HG03159 (cell line): ENCODE measurements at regions not wholly inside any gene's neighbourhood (a gene's known extent, or its start where the extent isn't known, plus 50 kb on each side); places are given as distances from the start of the nearest gene placed in this dataset.
"Not testable (repeated sequence)": the region's sequence is repeated elsewhere in the genome, so short reads cannot be mapped to it uniquely, and the experiment has no call there.

Source experiments
- ATAC-seq: cut with Tn5 transposase; IDR thresholded peaks from one replicate; pipeline ENCODE4 v1.9.1; 2021; ENCODE audit warnings: mild to moderate bottlenecking, moderate library complexity; ENCODE audit not compliant: unreplicated experiment

DNA sequence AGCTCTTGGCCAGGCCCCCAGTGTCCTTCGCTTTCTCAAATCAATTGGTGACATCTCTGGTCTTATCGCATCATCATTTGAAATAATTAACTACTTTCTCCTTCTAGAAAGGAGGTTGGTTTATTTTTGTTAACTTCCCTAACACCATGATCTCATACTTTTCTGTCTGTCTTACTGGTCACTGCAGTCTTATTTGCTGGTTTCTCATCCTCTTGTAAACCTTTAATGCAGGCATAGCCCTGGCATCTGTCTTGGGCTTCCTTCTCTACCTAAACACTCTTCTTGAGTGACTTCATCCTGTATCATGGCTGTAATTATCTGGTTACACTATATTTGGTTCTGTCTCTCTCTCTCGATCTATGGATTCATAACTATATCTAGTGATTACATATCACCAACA lies 152.8 kb downstream of the CYSLTR2 start:
- ATAC-seq, result no peak

DNA sequence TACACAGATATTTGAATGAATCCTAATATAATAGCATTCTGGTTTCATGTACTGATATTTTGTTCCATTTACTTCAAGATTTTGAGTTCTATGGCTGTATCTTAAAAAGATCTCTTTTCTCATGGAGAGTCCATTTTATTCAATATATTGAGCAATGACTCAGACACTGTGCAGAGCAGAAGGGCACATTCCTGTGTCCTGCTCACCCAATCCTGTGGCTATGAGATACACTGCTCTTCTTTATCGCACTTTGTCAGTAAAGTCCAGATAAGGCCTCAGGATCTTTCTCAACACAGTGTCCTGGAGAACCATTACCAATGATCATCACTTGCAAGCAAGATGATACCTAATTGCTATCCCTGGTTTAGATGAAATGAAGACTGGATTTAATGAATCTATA lies 155.0 kb downstream of the CYSLTR2 start:
- no peak for ATAC-seq

DNA sequence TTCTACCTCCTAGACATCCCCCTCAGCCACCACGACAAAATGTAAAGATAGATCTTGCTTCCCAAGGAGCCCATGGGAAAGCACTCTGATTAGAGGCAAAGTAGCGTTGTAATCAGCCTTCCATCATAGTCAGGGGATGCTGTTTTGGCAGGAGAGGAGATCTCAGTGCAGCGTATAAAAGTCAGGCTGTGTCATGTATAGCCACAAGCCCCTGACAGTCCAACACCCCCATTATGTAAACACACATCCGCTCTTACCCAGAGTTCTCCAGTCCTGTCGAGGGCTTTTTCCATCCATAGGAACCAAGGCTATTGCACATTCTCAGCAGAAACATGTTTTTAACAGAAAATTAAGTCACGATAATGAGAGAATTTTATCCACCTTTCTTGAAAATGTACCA lies 156.3 kb downstream of the CYSLTR2 start:
- no peak for ATAC-seq

DNA sequence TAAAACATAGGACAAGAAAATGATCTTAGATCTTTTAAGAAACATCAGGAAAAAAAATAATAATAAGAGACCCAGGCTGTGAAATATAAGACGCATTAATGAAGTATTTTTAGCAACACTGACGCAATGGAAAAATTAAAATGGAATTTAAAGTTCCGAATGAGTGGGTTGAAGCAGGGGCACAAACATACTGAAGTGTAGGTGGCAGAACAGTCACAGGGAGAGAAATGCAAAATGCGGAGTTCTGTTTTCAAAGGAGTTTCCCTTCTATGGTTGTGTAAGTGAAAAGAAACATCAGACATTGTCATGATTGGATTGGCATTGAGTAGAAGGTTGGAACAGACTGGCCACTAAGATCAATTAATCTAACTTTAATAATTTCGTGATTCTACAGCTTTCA lies 159.8 kb downstream of the CYSLTR2 start:
- no peak for ATAC-seq

DNA sequence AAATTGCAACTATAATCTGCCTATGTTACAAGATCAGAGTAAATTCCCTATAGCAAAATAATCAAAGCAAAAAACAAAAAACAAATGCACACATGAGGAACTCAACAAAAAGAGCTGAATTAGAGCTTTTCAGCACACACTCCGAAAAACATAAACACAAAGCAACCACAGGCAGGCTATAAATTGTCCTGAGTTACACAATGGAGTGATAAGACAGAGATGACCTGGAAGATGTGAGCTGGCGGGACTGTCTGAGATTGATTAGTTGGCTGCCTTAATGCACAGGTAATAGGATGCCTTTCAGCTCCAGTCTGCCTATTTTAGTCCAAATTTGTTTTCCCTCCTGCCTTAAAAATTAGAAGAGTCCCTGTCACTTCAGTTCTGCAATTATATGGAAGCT lies 159.0 kb upstream of the FNDC3A start:
- ATAC-seq, result no peak

DNA sequence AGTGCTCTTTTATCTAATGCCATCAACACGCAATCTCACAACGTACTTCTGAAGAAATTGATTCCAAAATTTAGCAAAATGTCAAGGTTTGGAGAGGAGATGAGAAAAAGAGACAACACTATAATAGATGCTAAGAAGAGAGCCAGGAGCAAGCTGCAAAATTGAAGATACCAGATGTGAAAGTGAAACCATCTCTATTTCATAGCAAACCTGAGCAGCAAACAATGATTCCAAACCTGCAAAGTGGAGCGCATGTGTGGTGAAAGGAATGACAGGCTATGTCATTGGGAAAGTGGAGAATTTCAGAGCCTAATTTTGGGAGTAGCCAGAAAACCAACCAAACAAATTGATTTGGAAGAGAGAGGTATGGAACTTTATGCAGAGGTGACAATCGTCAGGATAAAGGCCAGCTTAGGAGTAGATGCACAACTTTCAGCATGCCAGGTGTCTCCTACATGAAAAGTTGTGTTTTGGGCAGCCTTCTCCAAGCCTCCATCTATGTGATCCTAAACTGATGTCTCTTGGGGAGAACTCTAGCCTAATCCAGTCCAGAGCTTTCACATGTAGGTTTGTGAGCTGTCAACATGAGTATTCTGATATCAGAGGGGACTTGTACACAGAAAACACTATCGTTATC lies 158.4 kb upstream of the FNDC3A start:
- no peak for ATAC-seq

DNA sequence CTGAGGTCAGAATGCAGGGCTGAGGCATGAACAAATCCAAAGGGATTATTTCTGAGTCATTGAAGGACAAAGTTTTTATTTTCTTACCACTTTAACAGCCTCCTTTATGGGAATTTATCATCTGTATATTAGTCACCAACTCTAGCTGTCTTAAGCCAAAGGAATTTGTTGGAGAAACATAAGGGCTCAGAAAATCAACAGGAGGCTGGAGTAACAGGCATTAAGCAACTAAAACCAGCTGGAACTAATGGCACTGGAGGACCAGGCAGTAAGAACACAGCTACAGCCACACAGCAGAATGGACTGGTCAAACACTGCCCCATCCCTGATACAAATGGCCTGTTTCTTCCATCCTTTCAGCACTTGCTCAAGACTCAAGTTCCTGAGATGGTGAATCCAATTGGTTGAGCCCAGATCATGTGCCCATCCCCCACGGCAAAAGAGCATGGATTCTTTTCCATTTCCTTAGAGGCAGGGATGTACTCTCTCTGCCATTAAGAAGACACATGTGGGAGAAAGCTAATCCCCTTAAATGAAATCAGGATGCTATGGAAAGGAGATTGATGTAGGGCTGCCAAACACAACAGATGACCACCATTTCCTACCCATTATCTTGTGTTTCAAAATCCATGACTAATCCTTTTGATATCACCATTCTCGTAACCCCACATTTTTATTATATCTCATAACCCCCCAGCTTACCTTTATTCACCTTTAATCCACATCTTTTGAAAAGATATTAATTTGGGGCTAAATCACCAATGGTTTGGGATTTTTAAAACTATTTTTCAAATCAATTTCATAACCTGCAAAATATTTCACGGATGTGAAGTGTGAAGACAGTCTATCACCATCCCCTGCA lies 157.0 kb upstream of the FNDC3A start:
- no peak for ATAC-seq

DNA sequence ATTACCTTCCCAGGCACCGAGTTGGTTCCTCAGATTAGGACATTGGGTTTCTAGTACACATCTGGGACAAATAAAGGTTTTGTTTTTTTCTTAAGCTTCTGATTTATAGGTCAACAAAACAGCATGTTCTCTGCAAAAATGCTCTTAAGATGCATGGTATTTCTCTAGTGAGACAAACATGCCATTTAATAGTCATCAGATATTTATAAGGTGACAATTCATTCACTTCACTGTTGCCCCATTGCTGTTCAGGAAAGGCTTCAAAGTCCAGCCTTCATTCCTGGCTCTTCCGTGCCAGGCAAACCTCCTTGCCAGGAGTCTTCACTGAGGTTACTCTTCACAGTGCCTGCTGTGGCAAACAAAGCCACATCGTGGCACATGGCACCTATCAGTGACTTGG lies 156.3 kb upstream of the FNDC3A start:
- ATAC-seq, result no peak

DNA sequence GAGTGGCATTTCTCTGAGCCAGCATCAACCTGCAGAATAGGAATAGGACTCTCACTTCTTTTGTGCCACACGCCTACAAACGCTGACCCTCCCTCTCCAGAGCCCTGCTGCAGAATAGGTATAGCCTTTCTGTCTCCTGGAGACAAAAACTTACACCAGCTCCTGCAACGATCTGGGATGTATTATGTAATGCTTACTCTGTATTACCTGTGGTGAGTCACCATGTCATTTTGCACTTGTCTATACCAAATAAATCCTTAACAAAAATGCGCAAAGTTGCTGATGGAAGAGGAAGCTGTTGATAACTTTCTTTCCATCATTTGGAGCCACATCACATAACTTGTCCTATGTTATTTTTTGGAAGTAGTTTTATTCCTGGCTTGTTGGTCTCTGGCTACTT lies 155.8 kb upstream of the FNDC3A start:
- no peak for ATAC-seq

DNA sequence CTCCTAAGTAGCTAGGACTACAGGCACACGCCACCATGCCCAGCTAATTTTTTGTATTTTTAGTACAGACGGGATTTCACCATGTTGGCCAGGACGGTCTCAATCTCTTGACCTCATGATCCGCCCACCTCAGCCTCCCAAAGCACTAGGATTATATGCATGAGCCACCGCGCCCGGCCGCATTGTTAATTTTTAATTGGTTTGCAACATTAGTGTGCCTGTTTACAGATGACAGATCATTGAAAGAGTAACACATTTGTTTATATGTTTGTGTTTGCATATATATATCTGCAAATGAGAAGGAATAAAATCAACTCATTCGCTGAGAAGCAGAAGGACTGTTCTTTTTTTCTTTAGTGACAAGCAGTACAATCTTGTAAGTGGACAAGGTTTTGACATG lies 152.2 kb upstream of the FNDC3A start:
- not testable (repeated sequence) for ATAC-seq

DNA sequence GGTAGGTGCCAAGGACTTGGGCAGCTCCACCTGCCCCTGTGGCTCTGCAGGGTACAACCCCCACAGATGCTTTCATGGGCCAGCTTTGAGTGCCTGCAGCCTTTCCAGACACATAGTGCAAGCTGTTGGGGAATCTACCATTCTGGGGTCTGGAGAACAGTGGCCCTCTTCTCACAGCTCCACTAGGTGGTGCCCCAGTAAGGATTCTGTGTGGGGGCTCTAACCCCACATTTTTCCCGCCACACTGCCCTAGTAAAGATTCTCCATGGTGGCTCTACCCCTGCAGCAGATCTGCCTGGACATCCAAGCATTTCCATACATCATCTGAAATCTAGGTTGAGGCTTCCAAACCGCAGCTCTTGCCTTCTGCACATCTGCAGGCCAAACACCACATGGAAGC lies 149.7 kb upstream of the FNDC3A start:
- ATAC-seq, result no peak

DNA sequence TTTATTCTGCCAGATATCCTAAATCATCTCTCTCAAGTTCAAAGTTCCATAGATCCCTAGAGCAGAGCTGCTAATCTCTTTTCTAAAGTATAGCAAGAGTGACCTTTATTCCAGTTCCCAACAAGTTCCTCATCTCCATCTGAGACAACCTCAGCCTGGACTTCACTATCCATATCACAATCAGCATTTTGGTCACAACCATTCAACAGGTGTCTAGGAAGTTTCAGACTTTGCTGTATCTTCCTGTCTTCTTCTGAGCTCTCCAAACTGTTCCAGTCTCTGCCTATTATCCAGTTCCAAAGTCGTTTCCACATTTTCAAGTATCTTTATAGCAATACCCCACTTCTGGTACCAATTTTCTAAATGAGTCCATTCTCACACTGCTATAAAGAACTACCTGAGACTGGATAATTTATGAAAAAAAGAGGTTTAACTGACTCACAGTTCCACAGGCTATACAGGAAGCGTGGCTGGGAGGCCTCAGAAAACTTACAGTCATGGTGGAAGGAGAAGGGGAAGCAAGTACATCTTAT lies 148.7 kb upstream of the FNDC3A start:
- ATAC-seq, result not testable (repeated sequence)

DNA sequence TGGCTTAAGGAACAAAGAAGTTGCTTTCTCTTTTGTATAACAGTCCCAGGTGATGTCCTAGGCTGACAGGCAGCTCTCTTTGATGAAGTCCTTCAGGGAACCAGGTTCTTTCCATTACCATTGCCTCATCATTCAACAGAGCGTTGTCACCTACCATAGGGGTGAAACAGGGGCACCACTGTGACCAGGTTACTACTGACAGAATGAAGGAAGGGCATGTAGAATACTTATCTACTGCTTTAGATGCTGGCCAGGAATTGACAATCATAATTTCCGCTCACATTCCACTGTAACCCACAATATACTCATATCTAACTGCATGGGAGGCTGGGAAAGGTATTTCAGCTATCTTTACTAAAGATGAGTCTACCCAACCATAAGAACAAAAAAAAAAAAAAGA lies 148.0 kb upstream of the FNDC3A start:
- no peak for ATAC-seq

DNA sequence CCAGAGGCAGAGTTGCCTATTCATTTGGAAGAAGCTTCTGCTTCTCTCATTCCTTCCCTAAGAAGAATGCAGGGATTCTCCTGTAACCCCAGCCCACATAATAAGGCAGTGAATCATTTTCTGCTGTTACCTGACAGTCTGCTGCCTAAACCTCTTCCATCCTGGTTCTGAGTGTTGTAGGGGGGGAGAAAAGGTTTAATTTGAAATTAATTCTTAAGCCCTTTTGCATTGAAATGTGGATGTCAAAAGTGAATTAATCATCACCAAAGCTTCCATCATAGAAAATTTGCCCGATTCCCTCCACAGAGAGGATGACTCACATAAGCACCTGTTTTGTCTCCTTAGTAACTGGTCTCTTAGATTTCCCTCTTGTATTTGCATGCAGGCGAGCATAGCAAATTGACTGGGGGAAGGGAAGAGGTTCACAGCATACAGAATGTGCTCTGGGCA lies 146.7 kb upstream of the FNDC3A start:
- ATAC-seq, result peak; percentile 69

DNA sequence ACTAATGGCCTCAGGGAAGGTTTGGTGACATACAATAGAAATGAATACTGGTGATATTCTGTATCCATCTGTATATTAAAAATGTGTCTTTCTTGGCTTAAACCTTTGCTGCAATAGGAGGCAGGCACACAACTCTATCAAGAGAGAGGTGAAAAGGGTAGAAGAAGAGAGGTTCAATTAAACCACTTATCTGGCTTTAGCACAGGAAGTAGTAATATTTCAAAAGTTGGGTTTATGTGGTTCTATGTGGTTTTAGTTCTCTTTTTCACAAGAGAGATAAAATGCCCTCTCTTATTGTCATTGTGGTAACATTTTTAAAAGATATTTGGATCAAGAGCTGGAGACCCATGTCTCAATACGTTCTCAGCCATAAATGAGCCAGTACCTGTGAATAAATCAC lies 146.2 kb upstream of the FNDC3A start:
- no peak for ATAC-seq

DNA sequence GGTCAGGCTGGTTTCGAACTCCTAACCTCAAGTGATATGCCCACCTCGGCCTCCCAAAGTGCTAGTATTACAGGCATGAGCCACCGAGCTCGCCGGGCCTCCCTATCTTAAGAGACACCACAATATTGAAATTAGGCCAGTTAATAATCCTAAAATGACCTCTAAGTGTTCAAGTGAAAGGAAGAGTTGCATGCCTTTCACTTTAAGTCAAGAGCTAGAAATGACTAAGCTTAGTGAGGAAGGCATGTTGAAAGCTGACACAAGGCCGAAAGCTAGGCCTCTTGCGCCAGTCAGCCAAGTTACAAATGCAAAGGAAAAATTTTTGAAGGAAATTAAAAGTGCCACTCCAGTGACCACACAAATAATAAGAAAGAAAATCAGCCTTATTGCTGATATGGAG lies 144.5 kb upstream of the FNDC3A start:
- no peak for ATAC-seq

DNA sequence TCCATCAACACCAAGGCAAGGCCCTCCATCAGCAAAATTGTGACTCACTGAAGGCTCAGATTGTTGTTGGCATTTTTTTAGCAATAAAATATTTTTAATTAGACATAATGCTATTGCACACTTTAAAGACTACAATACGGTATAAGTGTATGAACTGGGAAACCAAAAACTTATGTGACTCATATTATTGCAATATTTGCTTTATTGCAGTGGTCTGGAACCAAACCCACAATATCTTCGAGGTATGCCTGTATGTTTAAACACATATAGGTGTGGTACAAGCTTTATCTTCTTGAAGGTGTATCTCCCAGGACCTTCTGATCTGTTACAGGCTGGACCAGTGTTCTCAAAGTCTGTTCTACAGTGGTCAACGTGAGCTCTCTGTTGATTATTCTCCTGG lies 142.3 kb upstream of the FNDC3A start:
- no peak for ATAC-seq

DNA sequence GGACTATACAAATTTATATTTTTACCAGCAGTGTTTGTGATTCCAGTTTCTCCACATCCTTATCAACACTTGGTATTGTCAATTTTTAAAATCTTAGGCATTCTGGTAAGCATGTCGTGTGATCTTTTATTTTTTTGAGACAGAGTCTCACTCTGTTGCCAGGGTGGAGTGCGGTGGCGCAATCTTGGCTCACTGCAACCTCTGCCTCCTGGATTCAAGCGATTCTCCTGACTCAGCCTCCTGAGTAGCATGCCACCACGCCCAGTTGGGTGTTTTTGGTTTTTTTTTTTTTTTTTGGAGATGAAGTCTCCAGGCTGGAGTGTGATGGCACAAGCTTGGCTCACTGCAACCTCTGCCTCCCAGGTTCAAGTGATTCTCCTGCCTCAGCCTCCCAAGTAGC lies 140.4 kb upstream of the FNDC3A start:
- ATAC-seq, result not testable (repeated sequence)

DNA sequence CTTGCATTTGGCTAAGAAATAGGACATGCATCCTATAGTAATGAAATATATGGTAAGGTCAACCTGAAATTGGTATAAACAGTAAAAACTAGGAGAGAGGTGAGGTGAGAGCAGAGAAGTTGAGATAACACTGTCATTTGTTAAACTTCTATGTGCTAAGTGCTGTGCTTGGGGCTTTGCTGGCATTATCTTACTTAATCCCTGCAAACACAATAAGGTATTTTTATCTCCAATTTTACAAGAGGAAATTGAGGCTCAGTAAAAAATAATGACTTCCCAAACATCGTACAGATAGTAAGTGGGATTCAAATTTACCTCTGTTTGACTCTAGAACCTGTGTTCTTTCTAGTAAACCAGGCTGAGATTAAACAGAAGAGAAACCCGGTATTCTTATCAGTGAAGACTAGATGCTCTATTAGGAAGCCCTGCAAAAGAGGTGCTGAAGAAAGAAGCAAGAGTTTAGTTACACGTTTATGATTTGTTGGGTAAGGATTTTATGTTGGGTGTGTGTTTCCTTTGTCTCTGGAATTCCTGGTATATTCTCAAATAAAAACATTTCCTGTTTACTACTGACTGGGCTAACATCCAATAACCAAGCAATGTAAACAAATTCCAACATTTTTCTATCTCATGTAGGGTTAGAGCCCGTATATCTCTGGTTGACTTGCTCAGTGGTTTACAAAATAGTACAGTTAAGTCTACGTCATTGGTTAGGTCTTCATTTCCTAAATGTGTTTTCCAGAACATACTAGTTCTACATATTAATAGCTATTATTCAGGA lies 137.3 kb upstream of the FNDC3A start:
- ATAC-seq, result no peak

DNA sequence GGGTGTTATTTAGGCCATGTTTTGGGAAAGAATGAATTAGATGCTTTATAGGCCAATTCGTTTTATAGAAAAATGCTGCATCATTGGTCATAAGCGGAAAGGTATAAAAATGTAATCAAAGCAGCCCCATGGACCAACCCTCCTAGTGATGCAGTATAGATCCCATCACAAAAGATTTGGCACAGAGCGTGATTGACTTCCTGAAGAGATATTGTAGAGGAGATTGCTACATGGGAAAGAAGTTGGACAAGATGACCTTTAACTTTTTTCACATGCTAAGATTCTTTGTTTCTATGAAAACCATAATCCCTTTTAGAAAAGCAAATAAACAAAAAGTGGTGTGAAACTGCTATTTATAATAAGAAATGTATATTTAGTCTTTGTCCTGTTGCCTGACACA lies 136.5 kb upstream of the FNDC3A start:
- ATAC-seq, result no peak

DNA sequence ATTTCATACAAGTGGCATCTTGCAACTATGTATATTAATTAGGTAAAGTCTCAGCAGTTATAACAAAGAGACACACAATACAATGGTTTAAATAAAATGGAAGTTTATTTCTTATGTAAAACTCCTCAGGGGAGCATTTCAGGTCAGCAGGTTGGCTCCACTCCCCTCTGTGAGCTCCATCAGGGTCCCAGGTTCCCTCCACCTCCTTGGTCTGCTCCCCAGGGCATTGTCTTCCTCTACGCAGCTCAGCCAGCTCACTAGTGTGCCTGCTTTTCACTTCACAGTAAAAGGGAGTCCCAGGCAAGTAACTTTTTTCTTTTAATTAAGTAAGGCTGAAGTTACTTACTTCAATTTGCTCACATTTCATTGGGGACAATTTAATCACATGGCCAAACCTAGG lies 135.3 kb upstream of the FNDC3A start:
- no peak for ATAC-seq

DNA sequence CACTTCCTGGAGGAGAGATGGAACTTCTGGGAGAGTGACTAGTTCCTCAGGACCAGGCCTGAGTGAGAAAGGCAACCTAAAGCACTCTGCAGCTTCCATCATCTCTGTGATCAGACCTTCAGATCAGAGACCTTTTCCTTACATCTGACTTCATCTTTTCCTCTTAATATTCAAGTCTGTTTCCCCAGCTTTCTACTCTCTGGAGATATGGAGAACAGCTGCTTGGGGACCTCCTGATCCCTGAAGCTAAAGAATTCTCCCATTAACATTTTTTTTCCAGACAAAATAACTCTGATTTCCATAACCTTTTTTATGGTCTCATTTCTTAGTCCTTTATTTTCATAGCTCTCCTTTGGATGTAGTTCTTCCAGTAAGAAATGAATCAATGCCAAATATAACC lies 133.4 kb upstream of the FNDC3A start:
- ATAC-seq, result no peak
